ENCODE measurements at regions not wholly inside any gene's neighbourhood (a gene's known extent, or its start where the extent isn't known, plus 50 kb on each side); places are given as distances from the start of the nearest gene placed in this dataset.

DNA sequence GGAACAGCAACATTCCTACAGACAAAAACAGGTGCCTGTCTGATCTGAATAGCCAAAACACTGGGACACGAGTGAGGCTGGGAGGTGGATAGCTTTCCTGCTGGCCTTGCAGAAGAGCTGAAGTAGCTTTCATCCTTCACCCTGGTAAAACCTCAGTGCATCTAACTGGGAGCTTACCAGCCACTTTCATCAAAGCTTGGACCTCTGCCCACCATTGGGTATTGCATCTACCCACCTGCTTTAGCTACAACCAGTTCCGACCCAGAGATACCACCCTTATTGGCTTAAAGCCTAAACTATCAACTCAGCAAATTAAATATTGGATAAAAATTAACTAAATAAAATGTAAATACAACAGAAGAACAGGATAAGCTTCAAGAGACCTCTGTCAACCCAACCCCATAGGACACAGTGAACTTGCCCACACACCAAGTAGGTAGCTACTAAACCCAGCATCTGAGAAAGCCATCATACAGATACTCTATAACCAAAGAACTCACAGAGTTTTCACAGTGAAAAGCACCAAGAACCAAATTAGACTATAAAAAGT, 866.3 kb downstream of the FSCB start:
- no peak for ATAC-seq
- CTCF ChIA-PET = no interaction called here
- BruUV-seq (replicated peaks) = no TSS peak
- in situ Hi-C loops (cut with HindIII; ENCODE audit: low pct_unique_long_range_greater_than_20kb, low sequenced_read_pairs) (no loop called here), intact Hi-C loops (cut with micrococcal nuclease; ENCODE audit: unreplicated experiment) (no loop called here)
- Histone ChIP-seq H3K36me3 (ENCODE audit: control insufficient read depth, insufficient read depth, low read length) (no peaks in the 10 kb centered on the region), H3K27me3 (ENCODE audit: control insufficient read depth, insufficient read depth, low read length) (no peaks in the 10 kb centered on the region), H3K9me3 (ENCODE audit: control insufficient read depth, insufficient read depth, low read depth, low read length) (no peaks in the 10 kb centered on the region), H3K27ac (ENCODE audit: low read length) (no peak overlapping the region), H3K4me1 (ENCODE audit: control insufficient read depth, insufficient read depth, low read length) (no peaks in the 10 kb centered on the region), H3K4me3 (ENCODE audit: low read depth in 2 of 2, low read length in 2 of 2) (no peak overlapping the region)
- no peak for DNase-seq (ENCODE audit: low read depth, low spot score)
- TF ChIP-seq REST (IDR thresholded peaks at IDR 0.05; ENCODE audit: insufficient read depth in 1 of 2, low read depth in 2 of 2, low read length in 1 of 2) (no peak), TCF7L2 (IDR thresholded peaks at IDR 0.05; ENCODE audit: low read depth, low read length) (no peak), SIN3A (IDR thresholded peaks at IDR 0.05; ENCODE audit: borderline replicate concordance, insufficient read depth, low read depth, low read length) (no peak), POLR2AphosphoS5 (IDR thresholded peaks at IDR 0.05; ENCODE audit: low read depth, low read length) (no peak)
- TF ChIP-seq, protein P1, sequence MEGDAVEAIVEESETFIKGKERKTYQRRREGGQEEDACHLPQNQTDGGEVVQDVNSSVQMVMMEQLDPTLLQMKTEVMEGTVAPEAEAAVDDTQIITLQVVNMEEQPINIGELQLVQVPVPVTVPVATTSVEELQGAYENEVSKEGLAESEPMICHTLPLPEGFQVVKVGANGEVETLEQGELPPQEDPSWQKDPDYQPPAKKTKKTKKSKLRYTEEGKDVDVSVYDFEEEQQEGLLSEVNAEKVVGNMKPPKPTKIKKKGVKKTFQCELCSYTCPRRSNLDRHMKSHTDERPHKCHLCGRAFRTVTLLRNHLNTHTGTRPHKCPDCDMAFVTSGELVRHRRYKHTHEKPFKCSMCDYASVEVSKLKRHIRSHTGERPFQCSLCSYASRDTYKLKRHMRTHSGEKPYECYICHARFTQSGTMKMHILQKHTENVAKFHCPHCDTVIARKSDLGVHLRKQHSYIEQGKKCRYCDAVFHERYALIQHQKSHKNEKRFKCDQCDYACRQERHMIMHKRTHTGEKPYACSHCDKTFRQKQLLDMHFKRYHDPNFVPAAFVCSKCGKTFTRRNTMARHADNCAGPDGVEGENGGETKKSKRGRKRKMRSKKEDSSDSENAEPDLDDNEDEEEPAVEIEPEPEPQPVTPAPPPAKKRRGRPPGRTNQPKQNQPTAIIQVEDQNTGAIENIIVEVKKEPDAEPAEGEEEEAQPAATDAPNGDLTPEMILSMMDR (IDR thresholded peaks at IDR 0.05) = no peak
- POLR2A ChIA-PET = no interaction called here

GRCh38 chr14:43625294-43625693, 881.8 kb downstream of the FSCB start:
- ATAC-seq (no peak), DNase-seq (ENCODE audit: low read depth, low spot score) (no peak)
- in situ Hi-C loops (cut with HindIII; ENCODE audit: low pct_unique_long_range_greater_than_20kb, low sequenced_read_pairs) = no loop called here
- Histone ChIP-seq H3K27me3 (ENCODE audit: control insufficient read depth, insufficient read depth, low read length) (no peaks in the 10 kb centered on the region), H3K27ac (ENCODE audit: low read length) (no peak overlapping the region), H3K4me1 (ENCODE audit: control insufficient read depth, insufficient read depth, low read length) (no peaks in the 10 kb centered on the region), H3K4me3 (ENCODE audit: low read depth in 2 of 2, low read length in 2 of 2) (no peak overlapping the region), H3K9me3 (ENCODE audit: control insufficient read depth, insufficient read depth, low read depth, low read length) (no peaks in the 10 kb centered on the region), H3K36me3 (ENCODE audit: control insufficient read depth, insufficient read depth, low read length) (no peaks in the 10 kb centered on the region)
- ChIA-PET POLR2A (no interaction called here), CTCF (no interaction called here)
- intact Hi-C loops (cut with micrococcal nuclease; ENCODE audit: unreplicated experiment) = no loop called here
- BruUV-seq (replicated peaks) = no TSS peak
- TF ChIP-seq SIN3A (IDR thresholded peaks at IDR 0.05; ENCODE audit: borderline replicate concordance, insufficient read depth, low read depth, low read length) (no peak), TCF7L2 (IDR thresholded peaks at IDR 0.05; ENCODE audit: low read depth, low read length) (no peak), REST (IDR thresholded peaks at IDR 0.05; ENCODE audit: insufficient read depth in 1 of 2, low read depth in 2 of 2, low read length in 1 of 2) (no peak), POLR2AphosphoS5 (IDR thresholded peaks at IDR 0.05; ENCODE audit: low read depth, low read length) (no peak)
- TF ChIP-seq, protein P1 (IDR thresholded peaks at IDR 0.05) = no peak

Measured in Panc1 (cell line).